H9 (cell line): ENCODE measurements at regions not wholly inside any gene's neighbourhood (a gene's known extent, or its start where the extent isn't known, plus 50 kb on each side); places are given as distances from the start of the nearest gene placed in this dataset.

Source experiments
- DNase-seq: peaks from one replicate; pipeline ENCODE4 v3.0.0-alpha.2; 2017
- H2AFZ ChIP-seq: one replicate; pipeline ENCODE4 v1.6.1; 2013; ENCODE audit warnings: mild to moderate bottlenecking, low read length, control low read depth, moderate library complexity
- H2AK5ac ChIP-seq: 2 replicates; pipeline ENCODE4 v1.6.1; 2013; ENCODE audit warnings: low read length, control low read depth, mixed read lengths; ENCODE audit not compliant: insufficient read length
- H2BK120ac ChIP-seq: one replicate; pipeline ENCODE4 v1.6.1; 2013; ENCODE audit warnings: low read depth, mild to moderate bottlenecking, low read length, control low read depth, inconsistent platforms; ENCODE audit not compliant: poor library complexity, severe bottlenecking
- H2BK12ac ChIP-seq: 2 replicates; pipeline ENCODE4 v1.6.1; 2013; ENCODE audit warnings: low read length, control low read depth, mixed read lengths, low read depth; ENCODE audit not compliant: insufficient read length
- H2BK15ac ChIP-seq: 2 replicates; pipeline ENCODE4 v1.6.1; 2013; ENCODE audit warnings: low read depth, low read length, control low read depth
- H2BK20ac ChIP-seq: one replicate; pipeline ENCODE4 v1.6.1; 2013; ENCODE audit warnings: low read depth, mild to moderate bottlenecking, low read length, control low read depth, inconsistent platforms; ENCODE audit not compliant: poor library complexity, severe bottlenecking
- H2BK5ac ChIP-seq: 2 replicates; pipeline ENCODE4 v1.6.1; 2013; ENCODE audit warnings: low read length, control low read depth, mixed read lengths; ENCODE audit not compliant: insufficient read length
- H3K14ac ChIP-seq: 2 replicates; pipeline ENCODE4 v1.6.1; 2013; ENCODE audit warnings: low read length, control low read depth; ENCODE audit not compliant: insufficient read depth
- H3K18ac ChIP-seq: 2 replicates; pipeline ENCODE4 v1.6.1; 2013; ENCODE audit warnings: low read depth, mild to moderate bottlenecking, mixed read lengths, low read length, control low read depth; ENCODE audit not compliant: insufficient read length
- H3K23ac ChIP-seq: 2 replicates; pipeline ENCODE4 v1.6.1; 2013; ENCODE audit warnings: low read length, control low read depth, mixed read lengths, low read depth; ENCODE audit not compliant: insufficient read length
- H3K23me2 ChIP-seq: 2 replicates; pipeline ENCODE4 v1.6.1; 2013; ENCODE audit warnings: low read depth, mild to moderate bottlenecking, mixed read lengths, low read length, control low read depth; ENCODE audit not compliant: insufficient read length, poor library complexity, severe bottlenecking
- H3K27ac ChIP-seq: 2 replicates; pipeline ENCODE4 v1.5.1; 2013; ENCODE audit warnings: low read length, control low read depth, mixed read lengths, low read depth; ENCODE audit not compliant: insufficient read length
- H3K27me3 ChIP-seq: 2 replicates; pipeline ENCODE4 v1.6.1; 2013; ENCODE audit warnings: low read length, control low read depth, inconsistent platforms; ENCODE audit not compliant: insufficient read depth
- H3K4ac ChIP-seq: 2 replicates; pipeline ENCODE4 v1.6.1; 2013; ENCODE audit warnings: low read depth, mild to moderate bottlenecking, control low read depth, inconsistent platforms, low read length, moderate library complexity
- H3K4me1 ChIP-seq: 2 replicates; pipeline ENCODE4 v1.6.1; 2013; ENCODE audit warnings: low read length, control low read depth, inconsistent platforms; ENCODE audit not compliant: insufficient read depth
- H3K4me2 ChIP-seq: 2 replicates; pipeline ENCODE4 v1.6.1; 2013; ENCODE audit warnings: low read length, control low read depth, mixed read lengths; ENCODE audit not compliant: insufficient read length, insufficient read depth
- H3K56ac ChIP-seq: 2 replicates; pipeline ENCODE4 v1.6.1; 2013; ENCODE audit warnings: low read depth, mild to moderate bottlenecking, mixed read lengths, low read length, control low read depth; ENCODE audit not compliant: insufficient read length
- H3K79me1 ChIP-seq: 2 replicates; pipeline ENCODE4 v1.6.1; 2013; ENCODE audit warnings: low read depth, mild to moderate bottlenecking, moderate library complexity, low read length, control low read depth, inconsistent platforms; ENCODE audit not compliant: insufficient read depth, poor library complexity, severe bottlenecking
- H3K79me2 ChIP-seq: 2 replicates; pipeline ENCODE4 v1.6.1; 2013; ENCODE audit warnings: low read length, control low read depth, inconsistent platforms; ENCODE audit not compliant: insufficient read depth
- H3K9ac ChIP-seq: 2 replicates; pipeline ENCODE4 v1.6.1; 2013; ENCODE audit warnings: low read length, control low read depth, mixed read lengths; ENCODE audit not compliant: insufficient read length; ENCODE audit errors: extremely low read depth
- H3K9me3 ChIP-seq: one replicate; pipeline ENCODE4 v1.6.1; 2013; ENCODE audit warnings: low read depth, low read length, inconsistent platforms; ENCODE audit not compliant: control insufficient read depth
- H3T11ph ChIP-seq: one replicate; pipeline ENCODE4 v1.6.1; 2013; ENCODE audit warnings: mild to moderate bottlenecking, low read length, control low read depth, inconsistent platforms
- H4K20me1 ChIP-seq: one replicate; pipeline ENCODE4 v1.6.1; 2013; ENCODE audit not compliant: control insufficient read depth, insufficient read length, insufficient read depth
- H4K5ac ChIP-seq: 2 replicates; pipeline ENCODE4 v1.6.1; 2013; ENCODE audit warnings: low read depth, mild to moderate bottlenecking, mixed read lengths, low read length, control low read depth; ENCODE audit not compliant: insufficient read length
- H4K8ac ChIP-seq: replicated peaks from 2 replicates; pipeline ENCODE4 v1.6.1; 2013; ENCODE audit warnings: low read length, control low read depth, mixed read lengths, low read depth; ENCODE audit not compliant: insufficient read length
- H4K91ac ChIP-seq: 2 replicates; pipeline ENCODE4 v1.6.1; 2013; ENCODE audit warnings: low read depth, mild to moderate bottlenecking, moderate library complexity, mixed read lengths, low read length, control low read depth; ENCODE audit not compliant: insufficient read length
- H3K27ac Mint-ChIP-seq, 3 experiments: 2 replicates in 2 of 3; 3 replicates in 1 of 3; pipeline ENCODE4 v1.8.0; 2020 to 2021; ENCODE audit warnings: mixed read lengths in 3 of 3, mild to moderate bottlenecking in 1 of 3, moderate library complexity in 1 of 3
- H3K27me3 Mint-ChIP-seq: 2 replicates; pipeline ENCODE4 v1.8.0; 2021; ENCODE audit warnings: low read depth, mild to moderate bottlenecking, moderate library complexity, mixed read lengths
- H3K36me3 Mint-ChIP-seq, 3 experiments: 2 replicates in 2 of 3; 3 replicates in 1 of 3; pipeline ENCODE4 v1.8.0; 2020 to 2021; ENCODE audit warnings: low read depth in 3 of 3, mixed read lengths in 3 of 3; ENCODE audit not compliant: insufficient read depth in 1 of 3
- H3K4me1 Mint-ChIP-seq, 2 experiments: 2 replicates each; pipeline ENCODE4 v1.8.0; 2020; ENCODE audit warnings: mixed read lengths in 2 of 2
- H3K4me3 Mint-ChIP-seq, 2 experiments: 2 replicates in 1 of 2; 3 replicates in 1 of 2; pipeline ENCODE4 v1.8.0; 2020 to 2021; ENCODE audit warnings: mild to moderate bottlenecking in 2 of 2, mixed read lengths in 2 of 2, moderate library complexity in 1 of 2
- H3K9me3 Mint-ChIP-seq, 2 experiments: 2 replicates in 1 of 2; 3 replicates in 1 of 2; pipeline ENCODE4 v1.8.0; 2020; ENCODE audit warnings: mild to moderate bottlenecking in 2 of 2, mixed read lengths in 2 of 2, moderate library complexity in 1 of 2
- WGBS: extraction: QIAGEN DNeasy Blood & Tissue Kit; methylation state at CpG from one replicate; pipeline ENCODE4 v1.1.7; 2013; ENCODE audit warnings: missing lambda C conversion rate, low lambda C conversion rate, mixed read lengths; ENCODE audit not compliant: insufficient read length; ENCODE audit errors: extremely low coverage; 5-methylcytosine and 5-hydroxymethylcytosine counted together
- TF ChIP-seq, protein P1 (sequence below): fragments of 200-600 bp; sonication (generic); conservative IDR thresholded peaks from 3 replicates; pipeline ENCODE4 v1.8.0; 2021; ENCODE audit warnings: antibody characterized with exemption, mild to moderate bottlenecking

DNA sequence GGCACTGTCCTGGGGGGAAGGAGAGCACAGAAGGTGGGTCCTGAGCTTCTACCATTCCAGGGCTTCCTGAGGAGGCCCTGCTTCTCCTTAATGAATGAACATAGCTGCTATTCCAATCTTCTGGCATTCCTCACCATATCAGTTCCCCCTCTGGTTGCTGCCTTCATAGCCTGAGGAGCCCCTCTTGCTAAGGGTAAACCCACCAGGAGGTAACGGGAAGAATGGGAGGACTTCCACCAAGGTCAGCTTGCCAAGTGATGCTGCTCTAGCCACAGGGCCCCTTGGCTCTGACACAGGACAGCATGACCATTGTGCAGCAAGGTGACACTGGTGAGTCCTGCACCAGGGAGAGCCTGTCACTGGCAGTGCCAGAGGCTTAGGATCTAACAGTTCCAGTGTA is 1022.5 kb downstream of the TBC1D22A start:
- H2BK15ac ChIP-seq = no peak overlapping the region
- H2BK20ac ChIP-seq = no peak overlapping the region
- H3K27me3 ChIP-seq = no peaks in the 10 kb centered on the region
- no peak overlapping the region for H3K18ac ChIP-seq
- no peak overlapping the region for H2AFZ ChIP-seq
- H2BK120ac ChIP-seq = no peak overlapping the region
- H4K20me1 ChIP-seq = no peaks in the 10 kb centered on the region
- H3T11ph ChIP-seq = no peak overlapping the region
- H3K27ac ChIP-seq = no peak overlapping the region
- no peak overlapping the region for H3K56ac ChIP-seq
- no peak overlapping the region for H2BK5ac ChIP-seq
- no peaks in the 10 kb centered on the region for H3K79me2 ChIP-seq
- H4K91ac ChIP-seq = no peak overlapping the region
- H3K27ac Mint-ChIP-seq = no peak overlapping the region
- H3K9ac ChIP-seq = no peak overlapping the region
- no peak overlapping the region for H2AK5ac ChIP-seq
- H3K36me3 Mint-ChIP-seq = peaks cover 0 to 3% (median 0%) of the 10 kb centered on the region in 3 experiments; a peak in 1 of 7 replicates
- no peaks in the 10 kb centered on the region for H3K4me1 ChIP-seq
- H3K79me1 ChIP-seq = no peaks in the 10 kb centered on the region
- no CpG with 5 or more reads among the region's 1 CpG for WGBS
- TF ChIP-seq, protein P1, sequence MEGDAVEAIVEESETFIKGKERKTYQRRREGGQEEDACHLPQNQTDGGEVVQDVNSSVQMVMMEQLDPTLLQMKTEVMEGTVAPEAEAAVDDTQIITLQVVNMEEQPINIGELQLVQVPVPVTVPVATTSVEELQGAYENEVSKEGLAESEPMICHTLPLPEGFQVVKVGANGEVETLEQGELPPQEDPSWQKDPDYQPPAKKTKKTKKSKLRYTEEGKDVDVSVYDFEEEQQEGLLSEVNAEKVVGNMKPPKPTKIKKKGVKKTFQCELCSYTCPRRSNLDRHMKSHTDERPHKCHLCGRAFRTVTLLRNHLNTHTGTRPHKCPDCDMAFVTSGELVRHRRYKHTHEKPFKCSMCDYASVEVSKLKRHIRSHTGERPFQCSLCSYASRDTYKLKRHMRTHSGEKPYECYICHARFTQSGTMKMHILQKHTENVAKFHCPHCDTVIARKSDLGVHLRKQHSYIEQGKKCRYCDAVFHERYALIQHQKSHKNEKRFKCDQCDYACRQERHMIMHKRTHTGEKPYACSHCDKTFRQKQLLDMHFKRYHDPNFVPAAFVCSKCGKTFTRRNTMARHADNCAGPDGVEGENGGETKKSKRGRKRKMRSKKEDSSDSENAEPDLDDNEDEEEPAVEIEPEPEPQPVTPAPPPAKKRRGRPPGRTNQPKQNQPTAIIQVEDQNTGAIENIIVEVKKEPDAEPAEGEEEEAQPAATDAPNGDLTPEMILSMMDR = no peak
- no peak overlapping the region for H2BK12ac ChIP-seq
- no peak overlapping the region for H4K8ac ChIP-seq
- no peak overlapping the region for H4K5ac ChIP-seq
- DNase-seq = no peak
- H3K4me2 ChIP-seq = no peak overlapping the region
- peaks cover 3 to 12% of the 10 kb centered on the region in 2 experiments; a peak in 3 of 5 replicates for H3K9me3 Mint-ChIP-seq
- peaks cover 5 to 9% of the 10 kb centered on the region in 2 experiments for H3K4me1 Mint-ChIP-seq
- H3K27me3 Mint-ChIP-seq = peaks cover 40% of the 10 kb centered on the region
- no peaks in the 10 kb centered on the region for H3K23me2 ChIP-seq
- H3K4me3 Mint-ChIP-seq = no peak overlapping the region
- H3K4ac ChIP-seq = no peak overlapping the region
- H3K23ac ChIP-seq = no peak overlapping the region
- H3K9me3 ChIP-seq = no peaks in the 10 kb centered on the region
- no peak overlapping the region for H3K14ac ChIP-seq
